Mesothelial cell of epicardium (in vitro differentiated cells): ENCODE measurements at regions not wholly inside any gene's neighbourhood (a gene's known extent, or its start where the extent isn't known, plus 50 kb on each side); places are given as distances from the start of the nearest gene placed in this dataset.

Experiments used
- DNase-seq, 2 experiments: peaks; one replicate each; pipeline ENCODE4 v3.0.0; 2021; ENCODE audit warnings: low spot score in 2 of 2; ENCODE audit not compliant: unreplicated experiment in 2 of 2
- H3K27ac Mint-ChIP-seq: 2 replicates; pipeline ENCODE4 v1.8.0; 2021; ENCODE audit warnings: mixed read lengths
- H3K27me3 Mint-ChIP-seq: 2 replicates; pipeline ENCODE4 v1.8.0; 2021; ENCODE audit warnings: low read depth, mixed read lengths
- H3K36me3 Mint-ChIP-seq: 2 replicates; pipeline ENCODE4 v1.8.0; 2021; ENCODE audit warnings: mixed read lengths
- H3K4me1 Mint-ChIP-seq: 2 replicates; pipeline ENCODE4 v1.8.0; 2021; ENCODE audit warnings: mixed read lengths
- H3K4me3 Mint-ChIP-seq: 2 replicates; pipeline ENCODE4 v1.8.0; 2021; ENCODE audit warnings: mild to moderate bottlenecking, moderate library complexity, mixed read lengths
- H3K9me3 Mint-ChIP-seq: 2 replicates; pipeline ENCODE4 v1.8.0; 2021; ENCODE audit warnings: mixed read lengths
- TF ChIP-seq, protein P1 (sequence below): fragments of 200-600 bp; sonication (generic); IDR thresholded peaks from one replicate; pipeline ENCODE4 v1.5.0; 2021; ENCODE audit warnings: antibody characterized with exemption; ENCODE audit not compliant: unreplicated experiment

DNA sequence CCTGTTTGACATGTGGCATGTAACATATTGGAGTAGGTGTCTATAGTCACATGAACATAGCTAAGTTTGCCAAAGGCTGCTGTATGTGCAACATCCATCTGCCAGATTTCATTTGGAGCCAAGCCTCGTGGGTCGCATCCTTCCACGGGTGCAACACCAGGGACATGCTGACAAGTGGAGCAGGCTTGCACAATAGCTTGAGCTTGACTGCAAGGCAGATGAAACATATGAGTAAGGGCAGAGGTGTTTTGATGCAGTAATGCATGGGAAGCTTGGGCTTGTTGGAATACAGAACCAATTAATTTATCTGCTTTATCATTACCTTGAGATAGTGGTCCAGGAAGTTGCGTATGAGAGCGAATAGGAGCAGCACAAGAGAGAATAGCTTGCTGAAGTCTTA lies 74.1 kb upstream of the BTN3A2 start:
- no peak overlapping the region for H3K4me3 Mint-ChIP-seq

DNA sequence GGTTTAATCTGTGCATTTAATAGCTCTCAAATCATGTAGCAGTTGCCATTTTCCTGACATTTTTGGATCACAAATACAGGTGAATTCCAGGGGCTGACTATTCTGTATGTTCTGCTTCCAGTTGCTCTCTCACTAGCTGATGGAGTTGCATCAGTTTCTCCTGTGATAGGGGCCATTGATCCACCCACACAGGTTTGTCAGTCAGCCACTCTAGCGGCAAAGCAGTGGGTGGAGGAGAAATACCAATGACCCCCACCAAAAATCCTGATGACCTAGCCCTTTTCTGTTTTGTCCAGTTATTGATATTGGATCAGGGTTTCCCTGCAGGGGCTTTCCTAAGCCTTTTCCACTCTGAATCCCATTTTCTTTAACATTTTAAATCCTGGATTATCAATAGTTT lies 72.3 kb upstream of the BTN3A2 start:
- Mint-ChIP-seq H3K4me3 (no peak overlapping the region), H3K27ac (no peak overlapping the region), H3K27me3 (no peaks in the 10 kb centered on the region), H3K36me3 (no peaks in the 10 kb centered on the region), H3K4me1 (peaks cover 1% of the 10 kb centered on the region), H3K9me3 (peaks cover 20% of the 10 kb centered on the region)
- DNase-seq: no peak
- TF ChIP-seq, protein P1, sequence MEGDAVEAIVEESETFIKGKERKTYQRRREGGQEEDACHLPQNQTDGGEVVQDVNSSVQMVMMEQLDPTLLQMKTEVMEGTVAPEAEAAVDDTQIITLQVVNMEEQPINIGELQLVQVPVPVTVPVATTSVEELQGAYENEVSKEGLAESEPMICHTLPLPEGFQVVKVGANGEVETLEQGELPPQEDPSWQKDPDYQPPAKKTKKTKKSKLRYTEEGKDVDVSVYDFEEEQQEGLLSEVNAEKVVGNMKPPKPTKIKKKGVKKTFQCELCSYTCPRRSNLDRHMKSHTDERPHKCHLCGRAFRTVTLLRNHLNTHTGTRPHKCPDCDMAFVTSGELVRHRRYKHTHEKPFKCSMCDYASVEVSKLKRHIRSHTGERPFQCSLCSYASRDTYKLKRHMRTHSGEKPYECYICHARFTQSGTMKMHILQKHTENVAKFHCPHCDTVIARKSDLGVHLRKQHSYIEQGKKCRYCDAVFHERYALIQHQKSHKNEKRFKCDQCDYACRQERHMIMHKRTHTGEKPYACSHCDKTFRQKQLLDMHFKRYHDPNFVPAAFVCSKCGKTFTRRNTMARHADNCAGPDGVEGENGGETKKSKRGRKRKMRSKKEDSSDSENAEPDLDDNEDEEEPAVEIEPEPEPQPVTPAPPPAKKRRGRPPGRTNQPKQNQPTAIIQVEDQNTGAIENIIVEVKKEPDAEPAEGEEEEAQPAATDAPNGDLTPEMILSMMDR: no peak

More for the DNA sequence above, 74.1 kb upstream of the BTN3A2 start:
- Mint-ChIP-seq H3K9me3 (peaks cover 20% of the 10 kb centered on the region), H3K4me1 (no peaks in the 10 kb centered on the region), H3K27ac (no peak overlapping the region), H3K36me3 (no peaks in the 10 kb centered on the region), H3K27me3 (peaks cover 4% of the 10 kb centered on the region)
- no peak for DNase-seq
- TF ChIP-seq, protein P1: no peak

- TF ChIP-seq, protein P1: no peak
- Mint-ChIP-seq H3K9me3 (peaks cover 5% of the 10 kb centered on the region), H3K4me3 (no peak overlapping the region), H3K27me3 (no peaks in the 10 kb centered on the region), H3K36me3 (no peaks in the 10 kb centered on the region), H3K4me1 (peaks cover 1% of the 10 kb centered on the region), H3K27ac (no peak overlapping the region)
- DNase-seq: no peak
Observed at GRCh38 chr6:26294302-26294701, 70.7 kb upstream of the BTN3A2 start.

GRCh38 chr6:26295691-26296555 lies 69.1 kb upstream of the BTN3A2 start:
- TF ChIP-seq, protein P1: no peak
- Mint-ChIP-seq H3K27me3 (no peaks in the 10 kb centered on the region), H3K36me3 (no peaks in the 10 kb centered on the region), H3K4me1 (peaks cover 1% of the 10 kb centered on the region), H3K27ac (no peak overlapping the region), H3K9me3 (peaks cover 4% of the 10 kb centered on the region), H3K4me3 (no peak overlapping the region)
- DNase-seq: no peak

DNA sequence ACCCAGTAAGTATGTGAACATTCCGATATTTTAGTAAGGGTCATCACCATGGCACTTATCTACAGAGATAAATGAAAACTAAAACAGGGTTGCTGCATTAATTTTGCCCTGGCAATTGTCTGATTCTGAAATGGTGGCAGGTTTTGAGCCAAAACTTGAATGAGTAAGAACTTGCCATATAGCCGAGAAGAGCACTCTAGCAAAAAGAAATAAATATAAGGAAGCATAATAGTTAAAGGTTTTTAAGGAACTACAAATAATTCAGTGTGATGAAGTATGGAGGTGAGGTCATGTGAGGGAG lies 68.5 kb upstream of the BTN3A2 start:
- no peaks in the 10 kb centered on the region for H3K36me3 Mint-ChIP-seq
- no peak overlapping the region for H3K27ac Mint-ChIP-seq
- TF ChIP-seq, protein P1: no peak
- DNase-seq: no peak
- no peak overlapping the region for H3K4me3 Mint-ChIP-seq
- H3K27me3 Mint-ChIP-seq: no peaks in the 10 kb centered on the region
- peaks cover 1% of the 10 kb centered on the region for H3K4me1 Mint-ChIP-seq
- H3K9me3 Mint-ChIP-seq: peaks cover 4% of the 10 kb centered on the region
